ENCODE measurements at regions not wholly inside any gene's neighbourhood (a gene's known extent, or its start where the extent isn't known, plus 50 kb on each side); places are given as distances from the start of the nearest gene placed in this dataset.

DNA sequence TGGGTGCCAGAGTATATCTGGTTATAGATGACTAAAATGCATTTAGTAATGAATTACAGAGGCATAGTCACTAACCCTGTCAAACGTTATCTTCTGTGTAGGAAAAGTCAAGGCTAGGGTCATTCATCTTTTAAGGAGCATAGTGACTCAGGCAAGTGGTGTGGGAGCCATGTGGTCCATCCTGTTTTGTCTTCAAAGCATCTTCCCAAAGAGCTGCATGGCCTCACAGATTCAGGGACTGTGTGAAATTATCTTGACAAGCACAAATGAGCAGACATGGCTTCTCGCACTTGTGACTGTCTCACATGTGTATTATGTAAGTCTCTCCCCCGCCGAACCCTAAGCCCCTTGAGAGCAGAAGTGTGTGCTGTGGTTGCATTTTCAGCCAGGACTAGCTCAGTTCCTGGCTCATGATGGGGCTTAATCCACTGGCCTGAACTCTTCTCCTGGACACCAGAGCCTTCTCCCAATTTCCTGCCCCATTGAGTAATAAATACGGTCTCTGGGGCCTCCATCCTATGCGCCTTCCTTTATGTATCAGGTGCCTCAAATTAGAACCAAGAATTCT, 769.1 kb downstream of the QKI start:
- Histone ChIP-seq H3K79me1 (ENCODE audit: insufficient read depth, low read depth, low read length, poor library complexity, severe bottlenecking) (no peaks in the 10 kb centered on the region), H3K4me2 (ENCODE audit: insufficient read depth, insufficient read length, low read length) (no peak overlapping the region), H2BK120ac (ENCODE audit: low read depth, low read length, poor library complexity, severe bottlenecking) (no peak overlapping the region), H3K18ac (ENCODE audit: insufficient read length, low read depth, low read length) (no peak overlapping the region), H3K27ac (ENCODE audit: insufficient read length, low read depth, low read length) (no peak overlapping the region), H3K23ac (ENCODE audit: insufficient read length, low read depth, low read length) (no peak overlapping the region), H4K20me1 (ENCODE audit: control insufficient read depth, insufficient read depth, insufficient read length) (no peaks in the 10 kb centered on the region), H2BK15ac (ENCODE audit: low read depth, low read length) (no peak overlapping the region), H2BK12ac (ENCODE audit: insufficient read length, low read depth, low read length) (no peak overlapping the region), H3K9me3 (ENCODE audit: control insufficient read depth, low read depth, low read length) (no peaks in the 10 kb centered on the region), H3K4ac (ENCODE audit: low read depth, low read length) (no peak overlapping the region), H3K27me3 (ENCODE audit: insufficient read depth, low read length) (no peaks in the 10 kb centered on the region), H3K79me2 (ENCODE audit: insufficient read depth, low read length) (no peaks in the 10 kb centered on the region), H2BK5ac (ENCODE audit: insufficient read length, low read length) (no peak overlapping the region), H3K23me2 (ENCODE audit: insufficient read length, low read depth, low read length, poor library complexity, severe bottlenecking) (no peaks in the 10 kb centered on the region), H3K4me1 (ENCODE audit: insufficient read depth, low read length) (peaks cover 4% of the 10 kb centered on the region), H3K56ac (ENCODE audit: insufficient read length, low read depth, low read length) (no peak overlapping the region), H3K9ac (ENCODE audit: extremely low read depth, insufficient read length, low read length) (no peak overlapping the region), H3T11ph (ENCODE audit: low read length) (no peak overlapping the region), H4K5ac (ENCODE audit: insufficient read length, low read depth, low read length) (no peak overlapping the region), H4K8ac (replicated peaks; ENCODE audit: insufficient read length, low read depth, low read length) (no peak overlapping the region), H4K91ac (ENCODE audit: insufficient read length, low read depth, low read length) (no peak overlapping the region), H2BK20ac (ENCODE audit: low read depth, low read length, poor library complexity, severe bottlenecking) (no peak overlapping the region), H3K14ac (ENCODE audit: insufficient read depth, low read length) (no peak overlapping the region), H2AFZ (ENCODE audit: low read length) (no peak overlapping the region), H2AK5ac (ENCODE audit: insufficient read length, low read length) (no peak overlapping the region)
- peaks cover 15 to 16% of the 10 kb centered on the region in 2 experiments for H3K4me1 Mint-ChIP-seq
- H3K27me3 Mint-ChIP-seq (ENCODE audit: low read depth), result no peaks in the 10 kb centered on the region
- H3K9me3 Mint-ChIP-seq, result no peaks in the 10 kb centered on the region; a peak in 3 of 5 replicates
- no peak for DNase-seq
- peaks cover 0 to 7% (median 2%) of the 10 kb centered on the region in 3 experiments; a peak in 4 of 7 replicates for H3K36me3 Mint-ChIP-seq (ENCODE audit: insufficient read depth in 1 of 3, low read depth in 3 of 3)
- TF ChIP-seq, protein P1, sequence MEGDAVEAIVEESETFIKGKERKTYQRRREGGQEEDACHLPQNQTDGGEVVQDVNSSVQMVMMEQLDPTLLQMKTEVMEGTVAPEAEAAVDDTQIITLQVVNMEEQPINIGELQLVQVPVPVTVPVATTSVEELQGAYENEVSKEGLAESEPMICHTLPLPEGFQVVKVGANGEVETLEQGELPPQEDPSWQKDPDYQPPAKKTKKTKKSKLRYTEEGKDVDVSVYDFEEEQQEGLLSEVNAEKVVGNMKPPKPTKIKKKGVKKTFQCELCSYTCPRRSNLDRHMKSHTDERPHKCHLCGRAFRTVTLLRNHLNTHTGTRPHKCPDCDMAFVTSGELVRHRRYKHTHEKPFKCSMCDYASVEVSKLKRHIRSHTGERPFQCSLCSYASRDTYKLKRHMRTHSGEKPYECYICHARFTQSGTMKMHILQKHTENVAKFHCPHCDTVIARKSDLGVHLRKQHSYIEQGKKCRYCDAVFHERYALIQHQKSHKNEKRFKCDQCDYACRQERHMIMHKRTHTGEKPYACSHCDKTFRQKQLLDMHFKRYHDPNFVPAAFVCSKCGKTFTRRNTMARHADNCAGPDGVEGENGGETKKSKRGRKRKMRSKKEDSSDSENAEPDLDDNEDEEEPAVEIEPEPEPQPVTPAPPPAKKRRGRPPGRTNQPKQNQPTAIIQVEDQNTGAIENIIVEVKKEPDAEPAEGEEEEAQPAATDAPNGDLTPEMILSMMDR (conservative IDR thresholded peaks at IDR 0.05), result no peak
- H3K27ac Mint-ChIP-seq, result no peak overlapping the region
- no CpG with 5 or more reads among the region's 6 CpGs for WGBS (ENCODE audit: extremely low coverage, insufficient read length, low lambda C conversion rate)
- no peak overlapping the region for H3K4me3 Mint-ChIP-seq

Measured in H9 (cell line).